ENCODE measurements at regions not wholly inside any gene's neighbourhood (a gene's known extent, or its start where the extent isn't known, plus 50 kb on each side); places are given as distances from the start of the nearest gene placed in this dataset.

DNA sequence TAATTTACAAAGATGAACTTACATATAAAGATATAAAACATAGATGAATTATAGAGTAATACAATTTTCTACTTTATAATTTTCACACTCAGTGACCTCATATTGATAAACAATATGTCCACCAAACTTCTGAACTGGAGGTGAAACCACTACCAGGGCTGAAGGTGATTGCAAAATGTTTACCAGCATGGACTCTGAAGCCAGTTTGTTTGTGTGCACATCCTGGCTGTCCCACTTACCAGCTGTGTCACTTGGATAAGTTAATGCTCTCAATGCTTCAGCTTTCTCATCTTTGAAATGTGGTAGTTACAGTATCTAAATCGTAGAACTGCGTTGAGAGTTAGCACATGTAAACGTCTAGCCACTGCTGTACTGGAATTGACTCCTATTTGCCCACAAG lies 392.6 kb downstream of the HNRNPD start:
- H3K9me3 ChIP-seq = no peaks in the 10 kb centered on the region
- H3K27ac ChIP-seq = no peak overlapping the region
- H3K27me3 ChIP-seq (replicated peaks in 1 of 7) = no peaks in the 10 kb centered on the region
- DNase-seq = no peak
- TF ChIP-seq, protein P1, sequence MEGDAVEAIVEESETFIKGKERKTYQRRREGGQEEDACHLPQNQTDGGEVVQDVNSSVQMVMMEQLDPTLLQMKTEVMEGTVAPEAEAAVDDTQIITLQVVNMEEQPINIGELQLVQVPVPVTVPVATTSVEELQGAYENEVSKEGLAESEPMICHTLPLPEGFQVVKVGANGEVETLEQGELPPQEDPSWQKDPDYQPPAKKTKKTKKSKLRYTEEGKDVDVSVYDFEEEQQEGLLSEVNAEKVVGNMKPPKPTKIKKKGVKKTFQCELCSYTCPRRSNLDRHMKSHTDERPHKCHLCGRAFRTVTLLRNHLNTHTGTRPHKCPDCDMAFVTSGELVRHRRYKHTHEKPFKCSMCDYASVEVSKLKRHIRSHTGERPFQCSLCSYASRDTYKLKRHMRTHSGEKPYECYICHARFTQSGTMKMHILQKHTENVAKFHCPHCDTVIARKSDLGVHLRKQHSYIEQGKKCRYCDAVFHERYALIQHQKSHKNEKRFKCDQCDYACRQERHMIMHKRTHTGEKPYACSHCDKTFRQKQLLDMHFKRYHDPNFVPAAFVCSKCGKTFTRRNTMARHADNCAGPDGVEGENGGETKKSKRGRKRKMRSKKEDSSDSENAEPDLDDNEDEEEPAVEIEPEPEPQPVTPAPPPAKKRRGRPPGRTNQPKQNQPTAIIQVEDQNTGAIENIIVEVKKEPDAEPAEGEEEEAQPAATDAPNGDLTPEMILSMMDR (IDR thresholded peaks at IDR 0.05 in 8 of 11, conservative IDR thresholded peaks at IDR 0.05 in 3 of 11) = no peak
- TF ChIP-seq POLR2A (IDR thresholded peaks at IDR 0.05) (no peak), POLR2AphosphoS5 (IDR thresholded peaks at IDR 0.05) (no peak)
- H3K36me3 ChIP-seq = no peaks in the 10 kb centered on the region
- intact Hi-C loops (cut with DNase I; ENCODE audit: low total_unique reads) = no loop called here
- 93 to 96% (median 94%) methylated on average over 3 of the region's 3 CpGs for WGBS, 5 donors
- H3K4me3 ChIP-seq = no peak overlapping the region
- no peaks in the 10 kb centered on the region for H3K4me1 ChIP-seq

DNA sequence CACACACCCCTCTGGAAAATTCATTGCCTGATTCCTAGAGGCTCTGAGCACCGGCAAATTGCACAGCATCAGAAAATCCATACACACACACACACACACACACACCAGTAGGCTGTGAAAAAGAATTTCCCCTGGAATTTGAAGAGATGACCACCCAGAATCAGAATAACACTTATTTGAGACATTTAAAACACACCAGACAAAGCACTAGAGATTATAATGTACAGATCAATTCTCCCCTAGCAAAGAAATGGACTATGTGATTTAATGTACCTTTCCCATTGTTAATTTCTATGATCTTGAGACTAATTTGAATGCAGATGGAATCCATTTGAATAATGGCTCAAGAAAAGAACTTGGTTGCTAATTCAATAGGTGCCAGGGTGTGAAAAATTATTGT lies 399.3 kb downstream of the HNRNPD start:
- H3K36me3 ChIP-seq = no peaks in the 10 kb centered on the region
- no peak overlapping the region for H3K4me3 ChIP-seq
- no peaks in the 10 kb centered on the region for H3K27me3 ChIP-seq (replicated peaks in 1 of 7)
- DNase-seq = no peak
- no peaks in the 10 kb centered on the region for H3K4me1 ChIP-seq
- no peak overlapping the region for H3K27ac ChIP-seq
- 42 to 100% (median 93%) methylated on average over 1 of the region's 1 CpG for WGBS, 5 donors
- intact Hi-C loops (cut with DNase I; ENCODE audit: low total_unique reads) = no loop called here
- no peaks in the 10 kb centered on the region for H3K9me3 ChIP-seq
- TF ChIP-seq POLR2AphosphoS5 (IDR thresholded peaks at IDR 0.05) = no peak

DNA sequence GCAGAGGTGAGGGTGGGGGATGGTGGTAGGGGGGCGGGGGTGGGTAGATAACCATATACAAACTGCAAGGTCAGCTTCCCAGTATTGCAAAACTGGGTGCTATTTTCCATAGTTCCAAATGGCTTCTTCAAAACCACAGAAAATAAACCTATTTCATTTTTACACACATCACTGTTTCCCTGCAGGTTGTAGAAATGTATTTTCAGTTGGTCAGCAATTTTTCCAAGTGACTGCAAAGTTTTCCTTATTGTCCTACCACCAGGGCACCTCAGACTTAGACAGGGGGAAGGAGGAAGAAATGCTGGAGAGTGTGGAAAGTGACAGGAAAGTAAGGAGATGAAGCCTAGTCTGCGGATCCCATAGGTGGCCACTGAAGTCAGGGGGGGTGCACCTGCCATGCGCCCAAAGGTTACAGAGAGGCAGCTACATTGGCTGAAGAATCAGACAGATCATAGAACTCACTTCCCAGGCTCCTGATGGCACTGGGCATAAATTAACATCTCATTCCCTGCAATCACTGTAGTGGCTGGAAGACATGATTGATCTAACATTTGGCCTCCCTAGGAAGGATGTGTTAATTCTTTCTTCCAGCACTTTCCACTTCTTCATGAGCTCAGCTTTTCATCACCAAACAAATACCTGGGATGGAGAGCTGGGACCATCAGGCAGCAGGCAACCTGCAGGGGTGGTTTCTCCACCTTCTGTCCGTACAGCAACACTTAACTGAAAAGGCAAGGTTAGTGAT lies 402.0 kb downstream of the HNRNPD start:
- WGBS, 5 donors = 80 to 89% (median 83%) methylated on average over 4 of the region's 4 CpGs
- no peaks in the 10 kb centered on the region for H3K4me1 ChIP-seq
- no peak for DNase-seq
- H3K27ac ChIP-seq = no peak overlapping the region
- no peaks in the 10 kb centered on the region for H3K36me3 ChIP-seq
- H3K27me3 ChIP-seq (replicated peaks in 1 of 7) = no peaks in the 10 kb centered on the region
- TF ChIP-seq, protein P1 (IDR thresholded peaks at IDR 0.05 in 8 of 11, conservative IDR thresholded peaks at IDR 0.05 in 3 of 11) = no peak
- TF ChIP-seq POLR2A (IDR thresholded peaks at IDR 0.05) (no peak), POLR2AphosphoS5 (IDR thresholded peaks at IDR 0.05) (no peak)
- intact Hi-C loops (cut with DNase I; ENCODE audit: low total_unique reads) = no loop called here
- H3K4me3 ChIP-seq = no peak overlapping the region
- no peaks in the 10 kb centered on the region for H3K9me3 ChIP-seq

DNA sequence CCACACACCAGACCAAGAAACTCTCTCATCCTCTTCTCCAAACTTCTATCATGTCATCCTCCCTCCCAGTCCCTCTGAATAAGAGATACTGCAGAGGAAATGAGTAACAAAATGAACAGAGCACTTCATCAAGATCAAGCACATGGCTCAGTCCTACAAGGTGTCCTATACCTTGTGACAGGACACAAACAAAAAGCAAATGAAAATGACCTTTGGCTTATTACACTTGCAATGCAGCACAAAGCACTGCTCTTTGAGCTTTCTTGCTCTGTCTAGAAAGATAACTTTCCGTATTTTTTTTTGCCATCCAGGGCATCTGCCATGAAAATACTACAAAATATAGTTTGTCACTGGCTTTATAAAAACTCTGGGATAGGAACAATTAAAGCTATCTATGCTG lies 402.7 kb downstream of the HNRNPD start:
- no peak for DNase-seq
- intact Hi-C loops (cut with DNase I; ENCODE audit: low total_unique reads) = no loop called here
- no peaks in the 10 kb centered on the region for H3K9me3 ChIP-seq
- no peak overlapping the region for H3K4me3 ChIP-seq
- no peaks in the 10 kb centered on the region for H3K4me1 ChIP-seq
- no peaks in the 10 kb centered on the region for H3K36me3 ChIP-seq
- no peaks in the 10 kb centered on the region for H3K27me3 ChIP-seq (replicated peaks in 1 of 7)
- 76 to 95% (median 84%) methylated on average over 1 of the region's 1 CpG for WGBS, 5 donors
- no peak overlapping the region for H3K27ac ChIP-seq
- TF ChIP-seq POLR2A (IDR thresholded peaks at IDR 0.05) (no peak), POLR2AphosphoS5 (IDR thresholded peaks at IDR 0.05) (no peak)
- TF ChIP-seq, protein P1 (IDR thresholded peaks at IDR 0.05 in 8 of 11, conservative IDR thresholded peaks at IDR 0.05 in 3 of 11) = no peak

Measured in spleen (tissue), 11 donors.